ENCODE measurements at regions not wholly inside any gene's neighbourhood (a gene's known extent, or its start where the extent isn't known, plus 50 kb on each side); places are given as distances from the start of the nearest gene placed in this dataset.

- Histone ChIP-seq H3K27me3 (no peaks in the 10 kb centered on the region), H3K9ac (no peak overlapping the region), H3K9me3 (replicated peaks in 1 of 11) (no peaks in the 10 kb centered on the region; a peak in 1 of 22 replicates), H4K20me1 (no peaks in the 10 kb centered on the region), H3K27ac (no peak overlapping the region), H3K4me2 (no peak overlapping the region), H3K4me3 (no peak overlapping the region), H3K36me3 (no peaks in the 10 kb centered on the region), H3K4me1 (peaks cover 0 to 9% (median 0%) of the 10 kb centered on the region in 10 experiments; a peak in 3 of 20 replicates)
- no peak for TF ChIP-seq Cebpa-rat (IDR thresholded peaks at IDR 0.05)
Measured at GRCh38 chr1:170306513-170306910, 160.8 kb downstream of the NTMT2 start.

- peaks cover 0 to 9% (median 0%) of the 10 kb centered on the region in 10 experiments; a peak in 3 of 20 replicates for H3K4me1 ChIP-seq
- H3K4me3 ChIP-seq: no peak overlapping the region
- TF ChIP-seq Cebpa-rat (IDR thresholded peaks at IDR 0.05): no peak
- H3K36me3 ChIP-seq: no peaks in the 10 kb centered on the region
- H3K27me3 ChIP-seq: no peaks in the 10 kb centered on the region
- H4K20me1 ChIP-seq: no peaks in the 10 kb centered on the region
- H3K9ac ChIP-seq: no peak overlapping the region
- no peak overlapping the region for H3K4me2 ChIP-seq
- H3K27ac ChIP-seq: no peak overlapping the region
- no peaks in the 10 kb centered on the region; a peak in 1 of 22 replicates for H3K9me3 ChIP-seq (replicated peaks in 1 of 11)
Measured at GRCh38 chr1:170306948-170307347, 161.2 kb downstream of the NTMT2 start.

- no peaks in the 10 kb centered on the region for H4K20me1 ChIP-seq
- TF ChIP-seq Cebpa-rat (IDR thresholded peaks at IDR 0.05): no peak
- no peaks in the 10 kb centered on the region; a peak in 1 of 22 replicates for H3K9me3 ChIP-seq (replicated peaks in 1 of 11)
- H3K4me1 ChIP-seq: peaks cover 0 to 9% (median 0%) of the 10 kb centered on the region in 10 experiments; a peak in 3 of 20 replicates
- H3K27ac ChIP-seq: no peak overlapping the region
- no peaks in the 10 kb centered on the region for H3K36me3 ChIP-seq
- no peak overlapping the region for H3K4me2 ChIP-seq
- no peak overlapping the region for H3K4me3 ChIP-seq
- no peaks in the 10 kb centered on the region for H3K27me3 ChIP-seq
- no peak overlapping the region for H3K9ac ChIP-seq
Measured at GRCh38 chr1:170307426-170307825, 161.7 kb downstream of the NTMT2 start.

GRCh38 chr1:170309389-170310013, 163.7 kb downstream of the NTMT2 start:
- Histone ChIP-seq H3K4me2 (no peak overlapping the region), H3K27ac (no peak overlapping the region), H3K36me3 (no peaks in the 10 kb centered on the region), H3K9me3 (replicated peaks in 1 of 11) (no peaks in the 10 kb centered on the region), H3K4me3 (no peak overlapping the region), H4K20me1 (no peaks in the 10 kb centered on the region), H3K9ac (no peak overlapping the region), H3K27me3 (no peaks in the 10 kb centered on the region), H3K4me1 (peaks cover 0 to 9% (median 0%) of the 10 kb centered on the region in 10 experiments; a peak in 1 of 20 replicates)
- TF ChIP-seq Cebpa-rat (IDR thresholded peaks at IDR 0.05): no peak

GRCh38 chr1:170310014-170310405, 164.3 kb downstream of the NTMT2 start:
- H3K4me3 ChIP-seq: no peak overlapping the region
- no peaks in the 10 kb centered on the region for H3K27me3 ChIP-seq
- H4K20me1 ChIP-seq: no peaks in the 10 kb centered on the region
- H3K27ac ChIP-seq: no peak overlapping the region
- no peaks in the 10 kb centered on the region for H3K36me3 ChIP-seq
- no peak for TF ChIP-seq Cebpa-rat (IDR thresholded peaks at IDR 0.05)
- H3K4me1 ChIP-seq: peaks cover 0 to 9% (median 0%) of the 10 kb centered on the region in 10 experiments; a peak in 1 of 20 replicates
- H3K4me2 ChIP-seq: no peak overlapping the region
- H3K9ac ChIP-seq: no peak overlapping the region
- H3K9me3 ChIP-seq (replicated peaks in 1 of 11): no peaks in the 10 kb centered on the region

GRCh38 chr1:170310951-170311350, 165.2 kb downstream of the NTMT2 start:
- Histone ChIP-seq H3K4me2 (no peak overlapping the region), H3K4me3 (no peak overlapping the region), H3K9me3 (replicated peaks in 1 of 11) (no peaks in the 10 kb centered on the region), H3K27ac (no peak overlapping the region), H3K36me3 (no peaks in the 10 kb centered on the region), H4K20me1 (no peaks in the 10 kb centered on the region), H3K27me3 (no peaks in the 10 kb centered on the region), H3K9ac (no peak overlapping the region), H3K4me1 (peaks cover 0 to 5% (median 0%) of the 10 kb centered on the region in 10 experiments; a peak in 1 of 20 replicates)
- TF ChIP-seq Cebpa-rat (IDR thresholded peaks at IDR 0.05): no peak

- H3K4me3 ChIP-seq: no peak overlapping the region
- H3K27ac ChIP-seq: no peak overlapping the region
- no peaks in the 10 kb centered on the region for H3K27me3 ChIP-seq
- H3K4me1 ChIP-seq: peaks cover 0 to 4% (median 0%) of the 10 kb centered on the region in 10 experiments; a peak in 1 of 20 replicates
- H3K36me3 ChIP-seq: no peaks in the 10 kb centered on the region
- H3K9me3 ChIP-seq (replicated peaks in 1 of 11): no peaks in the 10 kb centered on the region
- no peak for TF ChIP-seq Cebpa-rat (IDR thresholded peaks at IDR 0.05)
- no peak overlapping the region for H3K9ac ChIP-seq
- no peak overlapping the region for H3K4me2 ChIP-seq
- H4K20me1 ChIP-seq: no peaks in the 10 kb centered on the region
Measured at GRCh38 chr1:170313306-170313705, 167.5 kb downstream of the NTMT2 start.

- no peak for TF ChIP-seq Cebpa-rat (IDR thresholded peaks at IDR 0.05)
- H3K27me3 ChIP-seq: no peaks in the 10 kb centered on the region
- no peak overlapping the region for H3K4me2 ChIP-seq
- H4K20me1 ChIP-seq: no peaks in the 10 kb centered on the region
- no peaks in the 10 kb centered on the region for H3K36me3 ChIP-seq
- no peaks in the 10 kb centered on the region for H3K4me1 ChIP-seq
- no peaks in the 10 kb centered on the region for H3K9me3 ChIP-seq (replicated peaks in 1 of 11)
- H3K27ac ChIP-seq: no peak overlapping the region
- H3K4me3 ChIP-seq: no peak overlapping the region
- no peak overlapping the region for H3K9ac ChIP-seq
Measured at GRCh38 chr1:170316270-170316669, 170.5 kb downstream of the NTMT2 start.

GRCh38 chr1:170318141-170318540, 172.4 kb downstream of the NTMT2 start:
- no peak for TF ChIP-seq Cebpa-rat (IDR thresholded peaks at IDR 0.05)
- no peak overlapping the region for H3K4me2 ChIP-seq
- no peak overlapping the region for H3K27ac ChIP-seq
- H3K4me1 ChIP-seq: no peaks in the 10 kb centered on the region
- H3K9me3 ChIP-seq (replicated peaks in 1 of 11): no peaks in the 10 kb centered on the region
- no peaks in the 10 kb centered on the region for H4K20me1 ChIP-seq
- no peaks in the 10 kb centered on the region for H3K27me3 ChIP-seq
- no peaks in the 10 kb centered on the region for H3K36me3 ChIP-seq
- no peak overlapping the region for H3K9ac ChIP-seq
- no peak overlapping the region for H3K4me3 ChIP-seq

GRCh38 chr1:170318736-170319135, 173.0 kb downstream of the NTMT2 start:
- H3K4me3 ChIP-seq: no peak overlapping the region
- no peak overlapping the region for H3K27ac ChIP-seq
- H4K20me1 ChIP-seq: no peaks in the 10 kb centered on the region
- no peaks in the 10 kb centered on the region for H3K27me3 ChIP-seq
- TF ChIP-seq Cebpa-rat (IDR thresholded peaks at IDR 0.05): no peak
- peaks cover 0 to 5% (median 0%) of the 10 kb centered on the region in 11 experiments; a peak in 2 of 22 replicates for H3K9me3 ChIP-seq (replicated peaks in 1 of 11)
- no peaks in the 10 kb centered on the region for H3K36me3 ChIP-seq
- no peak overlapping the region for H3K9ac ChIP-seq
- H3K4me2 ChIP-seq: no peak overlapping the region
- H3K4me1 ChIP-seq: no peaks in the 10 kb centered on the region

Measured in BLaER1 treated with 17β-estradiol and CSF1 and Interleukin-3, amounts not matched to agents 10 nM and 100 nM (cell line).